ENCODE measurements at regions not wholly inside any gene's neighbourhood (a gene's known extent, or its start where the extent isn't known, plus 50 kb on each side); places are given as distances from the start of the nearest gene placed in this dataset.

- H3K4me3 ChIP-seq (ENCODE audit: low read depth, low read length): no peak overlapping the region
- H3K9ac ChIP-seq: no peak overlapping the region
- no peaks in the 10 kb centered on the region for H3K79me2 ChIP-seq
- H3K36me3 ChIP-seq (ENCODE audit: control insufficient read depth, insufficient read depth, low read length): no peaks in the 10 kb centered on the region
- H3K4me1 ChIP-seq: peaks cover 18% of the 10 kb centered on the region
- H3K27ac ChIP-seq: peak overlapping the region; percentile 66
- H3K4me2 ChIP-seq (ENCODE audit: low read length): peak overlapping the region; percentile 66
- TF ChIP-seq CTCF (IDR thresholded peaks at IDR 0.05): no peak
- no peaks in the 10 kb centered on the region for H3K9me3 ChIP-seq (ENCODE audit: control insufficient read depth, low read length)
- H2AFZ ChIP-seq: no peak overlapping the region
- no peaks in the 10 kb centered on the region for H3K27me3 ChIP-seq (ENCODE audit: control insufficient read depth, insufficient read depth, low read length)
Measured at GRCh38 chr20:39857835-39858234, 831.2 kb downstream of the MAFB start.

GRCh38 chr20:39857187-39857586 is 831.8 kb downstream of the MAFB start:
- Histone ChIP-seq H3K4me1 (peaks cover 18% of the 10 kb centered on the region), H3K79me2 (no peaks in the 10 kb centered on the region), H3K36me3 (ENCODE audit: control insufficient read depth, insufficient read depth, low read length) (no peaks in the 10 kb centered on the region), H2AFZ (peak overlapping the region; percentile 45), H3K27me3 (ENCODE audit: control insufficient read depth, insufficient read depth, low read length) (no peaks in the 10 kb centered on the region), H3K4me2 (ENCODE audit: low read length) (peak overlapping the region; percentile 66), H3K27ac (peak overlapping the region; percentile 66), H3K9ac (no peak overlapping the region), H3K9me3 (ENCODE audit: control insufficient read depth, low read length) (no peaks in the 10 kb centered on the region), H3K4me3 (ENCODE audit: low read depth, low read length) (peak overlapping the region; percentile 31)
- TF ChIP-seq CTCF (IDR thresholded peaks at IDR 0.05): no peak

GRCh38 chr20:39855799-39856198 is 833.2 kb downstream of the MAFB start:
- no peak overlapping the region for H3K9ac ChIP-seq
- TF ChIP-seq CTCF (IDR thresholded peaks at IDR 0.05): no peak
- H3K4me2 ChIP-seq (ENCODE audit: low read length): no peak overlapping the region
- H3K79me2 ChIP-seq: no peaks in the 10 kb centered on the region
- no peak overlapping the region for H3K4me3 ChIP-seq (ENCODE audit: low read depth, low read length)
- no peak overlapping the region for H2AFZ ChIP-seq
- H3K4me1 ChIP-seq: peaks cover 28% of the 10 kb centered on the region
- no peaks in the 10 kb centered on the region for H3K27me3 ChIP-seq (ENCODE audit: control insufficient read depth, insufficient read depth, low read length)
- peak overlapping the region; percentile 66 for H3K27ac ChIP-seq
- H3K36me3 ChIP-seq (ENCODE audit: control insufficient read depth, insufficient read depth, low read length): no peaks in the 10 kb centered on the region
- H3K9me3 ChIP-seq (ENCODE audit: control insufficient read depth, low read length): no peaks in the 10 kb centered on the region

- no peak for TF ChIP-seq CTCF (IDR thresholded peaks at IDR 0.05)
- no peak overlapping the region for H3K4me2 ChIP-seq (ENCODE audit: low read length)
- no peak overlapping the region for H3K27ac ChIP-seq
- H3K36me3 ChIP-seq (ENCODE audit: control insufficient read depth, insufficient read depth, low read length): no peaks in the 10 kb centered on the region
- no peak overlapping the region for H3K9ac ChIP-seq
- no peaks in the 10 kb centered on the region for H3K79me2 ChIP-seq
- no peak overlapping the region for H2AFZ ChIP-seq
- no peaks in the 10 kb centered on the region for H3K9me3 ChIP-seq (ENCODE audit: control insufficient read depth, low read length)
- no peak overlapping the region for H3K4me3 ChIP-seq (ENCODE audit: low read depth, low read length)
- H3K27me3 ChIP-seq (ENCODE audit: control insufficient read depth, insufficient read depth, low read length): no peaks in the 10 kb centered on the region
- H3K4me1 ChIP-seq: peaks cover 35% of the 10 kb centered on the region
Measured at GRCh38 chr20:39855056-39855455, 834.0 kb downstream of the MAFB start.

GRCh38 chr20:39853636-39854035 is 835.4 kb downstream of the MAFB start:
- TF ChIP-seq CTCF (IDR thresholded peaks at IDR 0.05): no peak
- Histone ChIP-seq H3K79me2 (no peaks in the 10 kb centered on the region), H3K4me2 (ENCODE audit: low read length) (no peak overlapping the region), H3K9me3 (ENCODE audit: control insufficient read depth, low read length) (no peaks in the 10 kb centered on the region), H3K27me3 (ENCODE audit: control insufficient read depth, insufficient read depth, low read length) (no peaks in the 10 kb centered on the region), H3K4me1 (peaks cover 49% of the 10 kb centered on the region), H3K27ac (peak overlapping the region; percentile 7), H3K4me3 (ENCODE audit: low read depth, low read length) (no peak overlapping the region), H2AFZ (peak overlapping the region; percentile 19), H3K9ac (no peak overlapping the region), H3K36me3 (ENCODE audit: control insufficient read depth, insufficient read depth, low read length) (no peaks in the 10 kb centered on the region)

Measured in parathyroid adenoma (tissue), 2 donors.